ENCODE measurements at regions not wholly inside any gene's neighbourhood (a gene's known extent, or its start where the extent isn't known, plus 50 kb on each side); places are given as distances from the start of the nearest gene placed in this dataset.

- TF ChIP-seq POLR2A (IDR thresholded peaks at IDR 0.05) = no peak
- no peak for TF ChIP-seq CTCF (IDR thresholded peaks at IDR 0.05)
These were observed 527.5 kb downstream of the GPAM start for GRCh38 chr10:111656066-111656465.
